Endodermal cell (in vitro differentiated cells): ENCODE measurements at regions not wholly inside any gene's neighbourhood (a gene's known extent, or its start where the extent isn't known, plus 50 kb on each side); places are given as distances from the start of the nearest gene placed in this dataset.
"Not testable (repeated sequence)": the region's sequence is repeated elsewhere in the genome, so short reads cannot be mapped to it uniquely, and the experiment has no call there.

Experiments
- DNase-seq: peaks from one replicate; pipeline ENCODE4 v3.0.0-alpha.2; 2017
- H3K27ac ChIP-seq: 2 replicates; pipeline ENCODE4 v1.5.1; 2013; ENCODE audit warnings: mild to moderate bottlenecking, low read depth, low read length, moderate library complexity
- H3K27me3 ChIP-seq: 2 replicates; pipeline ENCODE4 v1.6.1; 2013; ENCODE audit warnings: mild to moderate bottlenecking, low read length, moderate library complexity; ENCODE audit not compliant: insufficient read depth, control insufficient read depth, poor library complexity, severe bottlenecking
- H3K36me3 ChIP-seq: 2 replicates; pipeline ENCODE4 v1.7.0; 2013; ENCODE audit warnings: mild to moderate bottlenecking, low read length, moderate library complexity; ENCODE audit not compliant: control insufficient read depth, insufficient read depth
- H3K4me1 ChIP-seq: one replicate; pipeline ENCODE4 v1.7.0; 2013; ENCODE audit warnings: low read length; ENCODE audit not compliant: control insufficient read depth, insufficient read depth
- H3K4me3 ChIP-seq: 2 replicates; pipeline ENCODE4 v1.5.1; 2013; ENCODE audit warnings: mild to moderate bottlenecking, low read length, moderate library complexity
- H3K9ac ChIP-seq: 2 replicates; pipeline ENCODE4 v1.6.1; 2013; ENCODE audit warnings: mild to moderate bottlenecking, low read length, moderate library complexity; ENCODE audit not compliant: poor library complexity, severe bottlenecking; ENCODE audit errors: extremely low read depth
- H3K9me3 ChIP-seq: 2 replicates; pipeline ENCODE4 v1.6.1; 2013; ENCODE audit warnings: mild to moderate bottlenecking, low read length, moderate library complexity; ENCODE audit not compliant: control insufficient read depth
- H3K27ac Mint-ChIP-seq: 2 replicates; pipeline ENCODE4 v1.8.0; 2020; ENCODE audit warnings: mixed read lengths
- H3K27me3 Mint-ChIP-seq: 2 replicates; pipeline ENCODE4 v1.8.0; 2021; ENCODE audit warnings: mild to moderate bottlenecking, mixed read lengths; ENCODE audit not compliant: insufficient read depth
- H3K36me3 Mint-ChIP-seq: 2 replicates; pipeline ENCODE4 v1.8.0; 2020; ENCODE audit warnings: low read depth, mixed read lengths
- H3K4me1 Mint-ChIP-seq: 2 replicates; pipeline ENCODE4 v1.8.0; 2020; ENCODE audit warnings: mixed read lengths
- H3K4me3 Mint-ChIP-seq: 2 replicates; pipeline ENCODE4 v1.8.0; 2020; ENCODE audit warnings: mild to moderate bottlenecking, moderate library complexity, mixed read lengths
- H3K9me3 Mint-ChIP-seq: 2 replicates; pipeline ENCODE4 v1.8.0; 2020; ENCODE audit warnings: mild to moderate bottlenecking, mixed read lengths
- WGBS, 2 experiments: methylation state at CpG; one replicate each; pipeline versions ENCODE4 v1.1.5 to v1.1.7; 2013; ENCODE audit warnings: missing lambda C conversion rate in 2 of 2, mixed read lengths in 1 of 2; ENCODE audit not compliant: insufficient coverage in 1 of 2, insufficient read length in 1 of 2; 5-methylcytosine and 5-hydroxymethylcytosine counted together

DNA sequence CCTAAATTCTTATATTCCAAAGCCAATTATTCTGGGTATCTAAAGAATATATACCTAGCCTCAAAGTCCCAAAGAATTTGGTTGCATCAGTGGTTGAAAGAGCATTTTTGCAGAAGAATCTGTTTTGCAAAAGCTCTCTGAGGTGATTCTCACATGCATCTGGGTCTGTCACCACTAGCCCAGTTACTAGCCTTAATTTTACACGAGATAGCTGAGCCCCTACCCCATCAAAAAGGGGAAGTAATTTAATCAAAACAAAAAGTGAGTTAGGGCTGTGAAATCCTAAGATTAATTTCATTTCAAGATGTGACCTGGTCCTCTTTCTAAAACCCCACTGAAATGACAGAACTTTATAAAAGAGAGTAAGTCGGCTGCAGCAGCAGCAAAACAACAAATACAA is 53.7 kb upstream of the ZSCAN2 start:
- Mint-ChIP-seq H3K36me3 (peaks cover 12% of the 10 kb centered on the region), H3K27ac (peak overlapping the region; percentile 37)
- WGBS, 2 experiments: 91% methylated on average over 1 of the region's 2 CpGs; no CpG with 5 or more reads in 1 of the 2 experiments
- H3K9ac ChIP-seq, H3K4me1 Mint-ChIP-seq, H3K27me3 Mint-ChIP-seq, H3K4me1 ChIP-seq, DNase-seq, H3K9me3 ChIP-seq, H3K27me3 ChIP-seq, H3K4me3 ChIP-seq, H3K9me3 Mint-ChIP-seq, H3K27ac ChIP-seq, H3K4me3 Mint-ChIP-seq, H3K36me3 ChIP-seq: not testable (repeated sequence)

DNA sequence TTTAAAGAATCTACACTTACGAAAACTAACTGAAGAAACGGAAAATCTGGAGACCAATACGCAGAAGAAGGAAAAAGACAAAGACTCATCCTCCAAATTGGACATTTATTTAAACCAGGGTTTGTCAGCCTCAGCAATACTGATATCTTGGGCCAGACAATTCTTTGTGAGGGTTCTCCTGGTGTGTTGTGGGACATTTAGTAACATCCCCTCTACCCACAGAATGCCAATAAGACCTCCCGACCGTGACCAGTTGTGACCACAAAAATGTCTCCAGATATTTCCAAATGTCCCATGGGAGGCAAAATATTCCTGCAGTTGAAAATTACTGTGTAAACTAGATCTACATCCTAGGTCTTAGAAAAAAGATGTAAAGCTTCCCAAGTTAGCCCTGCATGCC is 50.3 kb upstream of the ZSCAN2 start:
- not testable (repeated sequence) for H3K4me3 ChIP-seq, H3K9ac ChIP-seq, H3K4me3 Mint-ChIP-seq, H3K27me3 ChIP-seq, DNase-seq, H3K27ac Mint-ChIP-seq, H3K27me3 Mint-ChIP-seq, H3K4me1 Mint-ChIP-seq, H3K4me1 ChIP-seq, H3K9me3 Mint-ChIP-seq, H3K27ac ChIP-seq, H3K36me3 ChIP-seq, H3K9me3 ChIP-seq
- H3K36me3 Mint-ChIP-seq: peaks cover 12% of the 10 kb centered on the region
- 96 to 100% methylated on average over 2 to 3 of the region's 5 CpGs for WGBS, 2 experiments
